AG09309 (cell line): ENCODE measurements at regions not wholly inside any gene's neighbourhood (a gene's known extent, or its start where the extent isn't known, plus 50 kb on each side); places are given as distances from the start of the nearest gene placed in this dataset.
"Not testable (repeated sequence)": the region's sequence is repeated elsewhere in the genome, so short reads cannot be mapped to it uniquely, and the experiment has no call there.

Source experiments
- DNase-seq: peaks from one replicate; pipeline ENCODE4 v3.0.0-alpha.2; 2010; ENCODE audit warnings: low read depth
- H3K4me3 ChIP-seq: 2 replicates; pipeline ENCODE4 v1.5.1; 2011; ENCODE audit warnings: mild to moderate bottlenecking, low read depth, low read length, moderate library complexity; ENCODE audit not compliant: control insufficient read depth
- TF ChIP-seq, protein P1 (sequence below): IDR thresholded peaks from 2 replicates; pipeline ENCODE4 v1.5.1; 2011; ENCODE audit warnings: mild to moderate bottlenecking, low read depth, low read length, inconsistent platforms; ENCODE audit not compliant: insufficient read depth, control insufficient read depth; ENCODE audit errors: missing control alignments

DNA sequence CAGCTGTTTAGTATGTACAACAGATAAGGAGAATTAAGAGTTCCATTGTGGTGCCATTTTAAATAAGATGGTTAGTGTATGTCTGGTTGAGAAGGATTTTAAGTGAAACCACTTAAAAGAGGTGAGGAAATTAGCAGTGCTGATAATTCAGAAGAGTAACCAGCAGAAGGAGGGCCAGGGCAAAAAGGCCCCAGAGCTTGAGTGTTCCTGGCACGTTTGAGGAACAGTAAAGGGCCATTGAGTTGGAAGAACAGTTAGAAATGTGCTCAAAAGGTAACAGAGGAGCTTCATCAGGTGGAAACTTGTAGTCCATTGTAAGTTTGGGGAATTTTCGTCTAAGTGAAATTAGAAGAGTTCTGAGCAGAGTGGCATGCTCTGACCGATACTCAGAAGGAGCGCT lies 606.2 kb upstream of the ZFP42 start:
- TF ChIP-seq, protein P1, sequence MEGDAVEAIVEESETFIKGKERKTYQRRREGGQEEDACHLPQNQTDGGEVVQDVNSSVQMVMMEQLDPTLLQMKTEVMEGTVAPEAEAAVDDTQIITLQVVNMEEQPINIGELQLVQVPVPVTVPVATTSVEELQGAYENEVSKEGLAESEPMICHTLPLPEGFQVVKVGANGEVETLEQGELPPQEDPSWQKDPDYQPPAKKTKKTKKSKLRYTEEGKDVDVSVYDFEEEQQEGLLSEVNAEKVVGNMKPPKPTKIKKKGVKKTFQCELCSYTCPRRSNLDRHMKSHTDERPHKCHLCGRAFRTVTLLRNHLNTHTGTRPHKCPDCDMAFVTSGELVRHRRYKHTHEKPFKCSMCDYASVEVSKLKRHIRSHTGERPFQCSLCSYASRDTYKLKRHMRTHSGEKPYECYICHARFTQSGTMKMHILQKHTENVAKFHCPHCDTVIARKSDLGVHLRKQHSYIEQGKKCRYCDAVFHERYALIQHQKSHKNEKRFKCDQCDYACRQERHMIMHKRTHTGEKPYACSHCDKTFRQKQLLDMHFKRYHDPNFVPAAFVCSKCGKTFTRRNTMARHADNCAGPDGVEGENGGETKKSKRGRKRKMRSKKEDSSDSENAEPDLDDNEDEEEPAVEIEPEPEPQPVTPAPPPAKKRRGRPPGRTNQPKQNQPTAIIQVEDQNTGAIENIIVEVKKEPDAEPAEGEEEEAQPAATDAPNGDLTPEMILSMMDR = no peak
- no peak overlapping the region for H3K4me3 ChIP-seq
- no peak for DNase-seq

DNA sequence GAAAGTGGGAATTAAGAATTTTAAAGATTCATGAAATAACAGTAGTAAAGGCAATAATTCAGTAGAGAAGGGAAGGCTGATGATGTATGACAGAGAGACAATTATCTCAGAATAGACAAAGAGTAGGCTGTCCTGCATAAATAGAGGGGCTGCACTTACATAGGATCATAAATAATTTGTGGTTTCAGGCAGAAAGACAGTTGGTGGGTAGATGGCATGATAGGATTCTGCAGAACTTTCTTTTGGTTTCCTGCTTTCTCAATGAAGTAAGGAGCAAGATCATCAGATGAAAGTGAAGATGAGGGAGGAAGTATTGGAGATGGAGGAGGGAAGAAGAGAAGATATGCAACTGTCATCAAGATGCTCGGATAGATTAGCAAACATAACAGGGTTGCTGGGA lies 604.9 kb upstream of the ZFP42 start:
- no peak for DNase-seq
- H3K4me3 ChIP-seq = no peak overlapping the region
- TF ChIP-seq, protein P1 = no peak

DNA sequence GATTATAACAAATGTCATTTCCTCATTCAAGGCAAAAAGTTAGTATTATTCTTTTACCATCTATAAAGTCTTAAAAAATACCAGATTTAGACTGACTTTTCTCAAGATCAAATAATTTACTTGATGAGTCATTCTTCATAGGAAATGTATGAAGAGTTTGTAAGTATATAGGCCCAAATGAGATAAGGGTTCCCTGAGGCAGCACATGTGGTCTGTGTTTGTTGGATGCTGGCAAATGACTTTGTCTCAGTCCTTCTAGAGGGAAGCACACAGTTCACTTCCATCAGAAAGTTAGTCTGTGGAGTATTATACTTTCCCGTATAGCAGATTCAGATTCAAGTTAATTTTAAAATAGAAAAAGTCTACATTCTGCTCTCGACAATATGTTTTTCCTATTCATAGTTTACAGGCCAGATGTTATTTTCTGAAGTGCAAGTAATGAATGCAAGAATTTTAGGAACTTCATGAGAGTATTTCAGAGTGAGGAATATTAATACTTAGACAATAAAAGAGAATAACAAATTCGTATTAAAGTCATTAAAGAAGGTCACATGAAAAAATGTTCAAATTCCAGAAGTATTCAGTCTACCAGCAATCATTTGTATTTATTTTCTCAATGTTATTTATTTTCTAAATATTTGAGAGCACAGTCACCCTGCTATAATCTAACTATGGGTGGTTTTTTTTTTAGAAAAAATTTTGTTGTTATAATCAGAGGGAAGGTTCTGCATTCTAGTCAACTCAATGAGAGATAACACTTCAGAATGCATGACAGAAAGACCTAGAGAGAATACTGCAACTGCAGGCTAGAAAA lies 601.8 kb upstream of the ZFP42 start:
- no peak for DNase-seq
- no peak overlapping the region for H3K4me3 ChIP-seq
- TF ChIP-seq, protein P1 = no peak

GRCh38 chr4:187396106-187396505 lies 599.5 kb upstream of the ZFP42 start:
- TF ChIP-seq, protein P1 = no peak
- DNase-seq = no peak
- no peak overlapping the region for H3K4me3 ChIP-seq

- DNase-seq, H3K4me3 ChIP-seq: not testable (repeated sequence)
Measured at GRCh38 chr4:187408447-187408846, 587.1 kb upstream of the ZFP42 start.

GRCh38 chr4:187413564-187414358 lies 581.8 kb upstream of the ZFP42 start:
- TF ChIP-seq, protein P1 = no peak
- H3K4me3 ChIP-seq = no peak overlapping the region
- DNase-seq = no peak

GRCh38 chr4:187414716-187415115 lies 580.9 kb upstream of the ZFP42 start:
- H3K4me3 ChIP-seq = no peak overlapping the region
- TF ChIP-seq, protein P1 = no peak
- no peak for DNase-seq
